Hindlimb muscle (tissue), 1 donor: ENCODE measurements at regions not wholly inside any gene's neighbourhood (a gene's known extent, or its start where the extent isn't known, plus 50 kb on each side); places are given as distances from the start of the nearest gene placed in this dataset.
"Not testable (repeated sequence)": the region's sequence is repeated elsewhere in the genome, so short reads cannot be mapped to it uniquely, and the experiment has no call there.

Experiments
- DNase-seq: peaks from one replicate; pipeline ENCODE4 v3.0.0-alpha.2; 2013

GRCh38 chr6:74368746-74369145, 672.7 kb downstream of the CD109 start:
- DNase-seq, result no peak

GRCh38 chr6:74366634-74367033, 670.6 kb downstream of the CD109 start:
- no peak for DNase-seq

GRCh38 chr6:74362391-74362790, 666.4 kb downstream of the CD109 start:
- DNase-seq, result no peak

- DNase-seq, result no peak
Measured at GRCh38 chr6:74357321-74357720, 661.3 kb downstream of the CD109 start.

- no peak for DNase-seq
Measured at GRCh38 chr6:74356391-74356790, 660.4 kb downstream of the CD109 start.

- peak; percentile 65 for DNase-seq
Measured at GRCh38 chr6:74346936-74347535, 651.0 kb downstream of the CD109 start.

GRCh38 chr6:74343804-74344203, 647.8 kb downstream of the CD109 start:
- no peak for DNase-seq

- DNase-seq, result not testable (repeated sequence)
Measured at GRCh38 chr6:74343321-74343720, 647.3 kb downstream of the CD109 start.

GRCh38 chr6:74334722-74335121, 638.7 kb downstream of the CD109 start:
- DNase-seq, result no peak

GRCh38 chr6:74333406-74333805, 637.4 kb downstream of the CD109 start:
- no peak for DNase-seq

GRCh38 chr6:74320715-74321114, 624.7 kb downstream of the CD109 start:
- no peak for DNase-seq

GRCh38 chr6:74320074-74320473, 624.1 kb downstream of the CD109 start:
- no peak for DNase-seq

- DNase-seq, result no peak
Measured at GRCh38 chr6:74319292-74319691, 623.3 kb downstream of the CD109 start.

- DNase-seq, result no peak
Measured at GRCh38 chr6:74318738-74319137, 622.7 kb downstream of the CD109 start.

GRCh38 chr6:74312081-74312480, 616.1 kb downstream of the CD109 start:
- DNase-seq, result no peak

- DNase-seq, result no peak
Measured at GRCh38 chr6:74311431-74311830, 615.4 kb downstream of the CD109 start.

GRCh38 chr6:74289884-74290283, 593.9 kb downstream of the CD109 start:
- no peak for DNase-seq

- DNase-seq, result no peak
Measured at GRCh38 chr6:74287932-74288331, 591.9 kb downstream of the CD109 start.

- DNase-seq, result no peak
Measured at GRCh38 chr6:74287441-74287840, 591.4 kb downstream of the CD109 start.

GRCh38 chr6:74284284-74284683, 588.3 kb downstream of the CD109 start:
- DNase-seq, result no peak

- DNase-seq, result no peak
Measured at GRCh38 chr6:74283532-74283931, 587.5 kb downstream of the CD109 start.

- no peak for DNase-seq
Measured at GRCh38 chr6:74282143-74282689, 586.2 kb downstream of the CD109 start.

- DNase-seq, result no peak
Measured at GRCh38 chr6:74280130-74280692, 584.2 kb downstream of the CD109 start.

GRCh38 chr6:74277777-74278186, 581.8 kb downstream of the CD109 start:
- no peak for DNase-seq

- DNase-seq, result no peak
Measured at GRCh38 chr6:74273541-74273940, 577.5 kb downstream of the CD109 start.
